Stimulated activated CD4-positive, alpha-beta T cell treated with anti-CD3 and anti-CD28 coated beads, Interleukin-2, amount 100 ng/mL, for 4 hours (primary cell): ENCODE measurements at regions not wholly inside any gene's neighbourhood (a gene's known extent, or its start where the extent isn't known, plus 50 kb on each side); places are given as distances from the start of the nearest gene placed in this dataset.
"Not testable (repeated sequence)": the region's sequence is repeated elsewhere in the genome, so short reads cannot be mapped to it uniquely, and the experiment has no call there.

Experiments used
- DNase-seq: peaks from one replicate; pipeline ENCODE4 v3.0.0-alpha.2; 2020; ENCODE audit warnings: low read depth

DNA sequence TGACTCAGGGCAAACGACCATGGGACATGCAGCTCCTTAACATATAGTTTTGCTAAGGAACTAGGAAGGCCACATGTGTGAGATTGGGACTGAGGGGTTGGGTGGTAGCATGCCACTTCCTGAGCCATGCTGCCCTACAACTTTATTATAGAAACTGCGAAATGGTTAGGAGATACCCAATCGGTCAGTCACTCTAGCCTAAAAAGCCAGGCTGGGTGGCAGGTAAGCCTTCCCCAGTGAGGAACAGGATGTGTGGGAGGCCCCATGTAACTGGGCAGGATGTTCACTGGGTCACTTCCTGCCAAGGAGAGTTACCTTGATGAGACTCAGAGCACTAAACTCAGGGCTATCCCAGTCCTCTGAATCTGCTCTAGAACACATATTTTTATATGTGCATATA is 123.5 kb downstream of the MAP3K7 start:
- DNase-seq, result no peak

DNA sequence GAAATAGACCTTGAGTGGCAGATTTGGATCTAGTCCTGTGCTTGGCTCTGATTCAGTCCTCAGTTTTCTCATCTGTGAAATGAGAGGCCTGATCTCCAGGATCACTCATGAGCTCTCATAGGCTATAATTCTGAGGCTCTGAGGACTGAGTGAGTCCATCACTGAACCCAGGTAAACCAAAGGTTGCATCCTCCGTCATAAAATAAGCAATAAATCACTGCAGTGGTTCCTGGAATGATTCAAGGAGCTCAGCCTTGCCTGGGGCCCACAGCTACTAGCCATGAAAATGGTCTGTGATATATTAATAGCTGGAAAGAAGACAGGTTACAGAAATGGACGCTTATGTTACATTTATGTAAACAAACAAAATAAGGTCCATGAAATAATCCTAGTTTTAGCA is 124.8 kb downstream of the MAP3K7 start:
- DNase-seq, result no peak

DNA sequence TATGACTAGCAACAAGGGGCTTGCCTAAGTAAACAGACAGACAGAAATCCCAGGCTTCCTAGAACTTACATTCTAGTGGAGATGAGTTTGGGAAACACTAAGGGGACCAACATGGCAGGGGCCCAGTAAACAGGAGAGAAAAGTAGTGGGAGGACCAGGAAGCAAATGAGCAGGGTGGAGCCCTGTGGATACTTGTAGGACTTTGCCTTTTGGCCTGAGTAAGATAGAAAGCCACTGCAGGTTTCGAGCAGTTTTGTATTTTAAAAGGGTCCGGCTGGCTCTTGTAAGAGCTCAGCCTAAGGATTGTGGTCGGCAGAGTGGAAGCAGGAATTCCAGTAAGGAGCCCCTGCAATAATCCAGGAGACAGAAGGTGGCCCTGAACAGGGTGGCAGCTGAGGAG is 125.5 kb downstream of the MAP3K7 start:
- DNase-seq, result no peak

DNA sequence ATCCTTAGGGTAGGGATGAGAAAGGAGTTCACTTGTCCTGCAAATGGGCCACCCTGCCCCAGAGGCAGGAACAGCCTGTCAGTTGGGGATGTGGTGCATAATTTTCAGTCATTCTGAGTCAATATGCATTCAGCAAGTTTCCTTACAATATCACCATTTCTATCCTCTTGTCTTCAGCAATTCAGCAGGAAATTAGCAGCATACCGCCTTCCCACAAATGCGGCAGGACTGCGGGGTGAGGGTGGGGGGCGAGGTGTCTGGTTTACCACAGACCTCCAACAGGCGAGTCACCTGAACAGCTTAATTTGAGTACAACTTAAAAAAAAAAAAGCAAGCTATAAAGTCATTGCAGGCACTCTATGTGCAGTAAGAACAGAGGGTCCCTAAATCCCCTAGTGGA is 126.8 kb downstream of the MAP3K7 start:
- no peak for DNase-seq

DNA sequence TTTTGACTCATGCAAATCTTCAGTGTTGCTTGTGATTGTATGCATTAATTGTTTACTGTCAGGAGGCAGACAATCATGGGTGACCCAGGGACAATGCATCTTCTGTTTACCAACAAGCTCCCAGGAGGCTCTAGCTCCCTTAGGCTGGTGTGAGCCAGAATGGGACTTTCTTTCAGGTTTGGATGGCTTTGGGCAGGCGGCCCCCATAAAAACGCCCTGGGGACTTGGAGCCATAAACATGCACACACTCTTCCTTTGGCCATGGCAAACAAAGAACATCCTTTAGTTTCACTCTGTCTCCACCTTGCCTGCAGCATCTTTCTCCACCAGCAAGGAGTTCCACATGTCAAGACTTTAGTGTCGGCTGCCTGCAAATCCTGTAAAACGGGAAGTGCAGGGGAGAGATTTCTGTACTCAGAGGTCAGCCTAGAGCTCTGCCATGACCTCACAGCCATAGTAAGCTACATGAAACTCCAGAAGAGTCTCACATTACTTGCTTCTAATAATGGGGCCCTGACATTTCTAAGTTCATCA is 127.6 kb downstream of the MAP3K7 start:
- DNase-seq, result no peak

DNA sequence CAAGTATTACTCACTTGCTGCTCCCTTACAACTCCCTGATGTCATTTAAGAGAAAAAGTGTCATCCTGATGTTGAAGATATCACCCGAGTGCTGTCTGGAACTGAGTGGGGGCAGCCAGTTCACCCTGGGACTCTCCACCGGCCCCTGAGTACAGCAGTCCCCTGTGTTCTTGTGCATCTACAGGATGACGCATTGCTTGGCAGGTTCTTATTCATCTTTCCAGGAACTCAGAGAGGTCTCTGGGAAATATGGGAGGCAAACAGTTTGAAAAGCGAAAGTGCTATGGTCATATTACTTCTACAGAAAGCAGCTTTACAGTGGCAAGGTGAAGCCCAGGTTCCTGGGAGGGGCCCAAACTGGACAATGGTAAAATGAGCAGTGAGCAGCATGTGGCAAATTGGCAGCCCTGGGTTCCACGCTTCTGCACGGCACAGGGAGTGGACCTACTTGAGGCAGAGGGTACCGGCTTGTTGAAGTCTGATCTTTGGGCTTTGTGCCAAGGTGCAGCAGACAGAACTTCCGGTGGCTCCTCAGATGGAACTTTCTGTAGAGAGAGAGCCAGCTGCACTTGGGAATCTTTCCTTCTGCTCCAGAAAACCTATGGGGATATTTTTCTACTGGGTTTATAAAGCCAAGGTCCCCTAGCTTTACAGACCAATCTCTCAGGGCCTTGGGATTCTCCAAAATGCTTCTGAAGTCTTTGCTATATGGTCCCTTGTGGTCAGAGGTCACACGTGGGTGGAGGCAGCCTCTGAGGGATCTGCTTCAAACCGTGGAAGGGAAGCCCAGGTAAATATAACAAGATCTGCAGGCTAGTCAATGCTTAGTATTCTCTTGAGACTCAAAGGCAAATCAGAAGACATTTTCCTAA is 128.3 kb downstream of the MAP3K7 start:
- DNase-seq, result peak; percentile 79

DNA sequence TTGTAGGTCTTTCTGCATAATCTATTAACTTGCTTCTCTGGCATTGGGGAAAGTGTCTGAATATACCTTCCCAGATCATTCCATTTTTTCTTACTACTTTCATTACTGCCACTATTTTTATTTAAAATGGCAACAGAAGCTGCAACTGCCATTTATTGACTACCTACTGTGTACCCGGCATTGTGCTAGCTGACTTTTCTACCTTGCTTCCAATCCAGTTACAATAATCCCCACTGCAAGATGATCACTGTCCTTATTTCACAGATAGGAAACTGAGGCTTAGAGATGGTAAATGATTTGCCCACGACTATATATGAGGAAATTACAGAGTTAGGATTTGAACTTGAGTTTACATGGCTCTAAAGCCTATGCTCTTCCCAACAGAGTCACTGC is 129.0 kb downstream of the MAP3K7 start:
- DNase-seq, result no peak

DNA sequence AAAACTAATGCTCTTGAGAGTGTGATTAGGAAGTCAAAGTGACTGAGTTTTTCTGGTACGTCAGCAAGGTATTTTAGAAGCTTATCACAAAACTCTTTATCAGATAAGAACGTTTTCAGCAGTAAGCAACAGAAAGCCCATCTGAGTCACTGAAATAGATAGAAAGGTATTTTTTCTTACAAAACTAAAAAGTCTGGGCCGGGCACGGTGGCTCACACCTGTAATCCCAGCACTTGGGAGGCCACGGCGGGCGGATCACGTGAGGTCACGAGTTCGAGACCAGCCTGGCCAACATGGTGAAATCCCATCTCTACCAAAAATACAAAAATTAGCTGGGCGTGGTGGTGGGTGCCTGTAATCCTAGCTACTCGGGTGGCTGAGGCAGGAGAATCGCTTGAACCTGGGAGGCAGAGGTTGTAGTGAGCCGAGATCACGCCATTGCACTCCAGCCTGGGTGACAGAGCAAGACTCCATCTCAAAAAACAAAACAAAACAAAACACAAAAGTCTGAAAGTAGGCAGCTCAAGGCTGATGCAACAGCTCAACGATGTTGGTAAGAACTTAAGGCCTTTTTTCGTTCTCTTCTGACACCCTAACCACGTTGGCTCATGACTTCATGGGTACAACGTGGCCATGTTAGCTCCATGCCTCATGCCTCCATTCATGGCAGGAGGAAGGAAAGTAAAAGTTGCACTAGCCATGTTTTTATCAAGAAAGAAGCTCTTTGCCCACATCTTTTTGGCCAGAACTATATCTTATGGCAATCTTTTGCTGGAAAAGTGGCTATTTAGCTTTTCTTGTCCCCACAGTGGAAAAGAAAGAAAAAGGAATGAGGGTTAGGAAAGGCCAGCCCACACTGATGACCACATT is 129.6 kb downstream of the MAP3K7 start:
- DNase-seq, result not testable (repeated sequence)

DNA sequence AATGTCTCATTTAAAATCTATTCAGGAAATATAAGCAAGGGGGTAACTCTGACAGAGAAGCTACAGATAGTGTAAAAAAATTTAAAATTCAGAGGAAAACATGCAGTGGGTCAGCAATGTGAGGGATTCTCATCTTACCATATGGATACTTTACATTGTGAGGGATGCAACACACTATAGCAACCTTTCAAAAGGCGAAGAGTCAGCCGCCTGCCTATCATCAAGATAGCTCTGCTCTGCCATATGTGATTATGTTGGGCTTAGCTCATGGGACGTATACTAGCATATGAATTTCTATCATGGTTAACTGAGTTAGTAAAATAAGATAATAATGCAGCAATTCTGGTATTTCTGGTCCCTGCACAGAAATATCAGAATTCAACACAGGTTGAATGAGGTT is 130.9 kb downstream of the MAP3K7 start:
- DNase-seq, result no peak

DNA sequence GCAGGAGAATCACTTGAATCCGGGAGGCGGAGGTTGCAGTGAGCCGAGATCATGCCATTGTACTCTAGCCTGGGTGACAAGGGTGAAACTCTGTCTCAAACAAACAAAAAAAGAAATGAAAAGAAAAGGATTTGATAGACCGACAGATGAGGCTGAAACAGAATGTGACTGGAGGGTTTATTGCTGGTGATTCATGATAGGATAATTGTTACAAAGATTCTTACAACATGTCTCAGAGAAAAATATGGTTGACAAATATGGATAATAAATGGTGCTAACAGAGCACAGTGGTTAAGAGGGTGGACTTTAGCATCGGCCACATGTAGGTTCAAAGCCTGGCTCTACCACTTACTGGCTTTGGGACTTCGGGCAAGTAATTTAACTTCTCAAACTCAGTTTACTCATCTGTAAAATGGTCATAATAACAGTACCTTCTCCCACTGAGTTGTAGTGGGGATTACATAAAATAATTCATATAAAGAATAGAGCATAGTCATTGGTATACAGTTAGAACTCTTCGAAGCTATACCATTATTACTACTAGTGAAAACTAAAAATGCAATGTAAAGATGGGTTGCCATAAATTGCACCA is 131.9 kb downstream of the MAP3K7 start:
- no peak for DNase-seq

DNA sequence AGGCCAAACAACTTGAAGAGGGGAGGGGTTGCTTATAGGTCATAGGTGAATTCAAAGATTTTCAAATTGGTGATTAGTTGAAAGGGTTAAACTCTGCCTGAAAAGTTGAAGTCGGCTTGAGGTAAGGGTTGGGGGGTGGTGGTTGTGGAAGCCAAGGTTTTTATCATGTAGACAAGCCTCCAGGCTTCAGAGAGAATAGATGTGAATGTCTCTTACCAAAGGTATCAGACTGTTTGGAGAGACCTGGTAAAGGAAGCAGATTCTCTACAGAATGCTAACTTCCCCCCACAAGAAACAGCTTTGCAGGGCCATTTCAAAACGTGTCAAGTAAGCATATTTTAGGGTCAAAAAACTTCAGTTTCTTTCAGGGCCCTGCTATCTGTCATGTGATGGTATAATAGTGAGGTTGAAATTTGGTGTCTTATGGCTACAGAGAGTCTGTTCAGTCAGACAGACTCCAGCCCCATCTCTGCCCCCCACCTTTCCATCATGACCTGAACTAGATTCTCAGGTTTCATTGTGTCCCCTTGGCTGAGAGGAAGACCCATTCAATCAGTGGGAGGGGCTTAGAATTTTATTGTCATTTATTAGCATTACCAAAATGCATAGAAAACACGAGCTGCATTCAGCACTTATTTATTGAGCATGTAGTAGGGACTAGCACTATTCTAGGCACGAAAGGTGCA is 136.5 kb downstream of the MAP3K7 start:
- no peak for DNase-seq

DNA sequence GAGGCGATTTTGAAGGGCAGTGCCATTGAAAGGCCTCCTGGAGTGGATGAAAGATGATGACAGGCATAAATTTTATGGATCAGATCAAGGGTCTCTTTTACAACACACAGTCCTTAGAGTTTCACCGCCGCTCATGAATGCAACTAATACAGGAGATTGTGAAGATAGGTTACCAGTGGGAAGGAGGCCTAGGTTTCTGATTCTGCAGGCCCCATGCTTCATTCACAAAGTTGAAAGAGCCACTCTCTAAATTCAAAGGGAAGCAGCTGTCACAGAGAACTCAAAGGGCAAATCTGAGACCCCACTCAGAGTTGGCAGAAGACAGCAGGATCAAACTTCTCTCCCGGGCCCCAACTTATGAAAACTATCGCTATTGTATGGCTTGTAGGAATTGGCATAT is 137.6 kb downstream of the MAP3K7 start:
- no peak for DNase-seq

DNA sequence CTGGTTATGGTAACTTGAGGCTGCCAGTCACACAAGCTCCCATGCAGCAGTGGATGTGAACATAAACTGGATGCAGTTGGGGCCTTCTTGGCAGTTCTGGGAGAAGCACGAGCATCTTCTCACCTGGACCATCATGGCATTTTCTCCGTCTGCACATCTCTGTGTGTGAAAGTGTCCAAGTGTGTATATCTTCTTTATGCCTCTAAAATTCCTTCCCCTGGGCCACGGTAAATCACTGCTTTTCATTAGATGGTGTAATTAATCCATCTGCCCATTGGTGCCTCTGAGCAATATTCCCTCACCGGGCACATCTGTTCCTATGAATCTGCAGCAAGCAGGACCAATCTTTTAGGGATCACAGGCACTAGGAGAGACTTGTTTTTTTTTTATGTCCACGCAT is 138.0 kb downstream of the MAP3K7 start:
- no peak for DNase-seq

DNA sequence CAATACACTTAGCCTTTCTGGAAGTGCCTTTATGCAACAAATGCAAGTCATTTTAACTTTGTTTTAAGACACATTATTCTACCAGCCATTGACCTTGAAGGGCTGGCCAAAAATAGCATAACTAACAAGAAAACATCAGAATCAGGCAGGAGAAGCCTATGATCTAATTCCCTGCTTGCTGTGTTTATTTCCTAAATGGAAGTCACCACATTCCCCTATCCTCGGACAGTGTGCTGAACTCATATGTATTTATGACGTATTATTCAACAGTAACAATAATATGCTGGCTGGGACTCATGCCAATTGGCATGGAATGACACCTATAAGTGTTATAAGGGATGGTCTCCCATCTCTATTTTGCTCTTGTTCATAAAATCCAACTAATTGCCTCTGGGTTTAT is 140.7 kb downstream of the MAP3K7 start:
- DNase-seq, result no peak

DNA sequence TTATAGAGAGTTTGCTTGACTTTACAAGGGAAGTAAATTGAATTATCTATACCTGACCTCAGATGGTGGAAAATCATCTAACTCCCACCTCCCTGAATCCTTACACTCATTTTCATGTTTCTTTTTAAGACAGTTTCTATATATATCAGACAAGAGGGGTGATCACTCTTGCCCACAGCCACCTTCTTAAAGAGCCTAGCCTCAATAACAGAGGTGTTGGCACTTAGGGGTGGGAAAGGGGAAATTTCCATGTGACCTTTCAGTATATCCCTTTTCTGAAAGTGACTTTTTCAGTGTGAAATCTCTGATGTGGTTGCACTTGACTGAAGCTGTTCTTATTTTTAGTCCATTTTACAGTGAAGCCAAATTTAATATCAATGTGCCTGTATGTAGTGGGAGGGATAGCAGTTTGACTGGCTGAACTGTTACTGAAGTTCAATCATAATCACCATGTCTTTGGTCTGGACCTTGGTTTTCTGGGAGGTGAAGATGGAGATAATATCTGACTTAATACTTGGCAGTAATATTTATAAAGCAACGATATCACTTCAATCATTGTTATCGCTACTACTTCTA is 141.3 kb downstream of the MAP3K7 start:
- no peak for DNase-seq

DNA sequence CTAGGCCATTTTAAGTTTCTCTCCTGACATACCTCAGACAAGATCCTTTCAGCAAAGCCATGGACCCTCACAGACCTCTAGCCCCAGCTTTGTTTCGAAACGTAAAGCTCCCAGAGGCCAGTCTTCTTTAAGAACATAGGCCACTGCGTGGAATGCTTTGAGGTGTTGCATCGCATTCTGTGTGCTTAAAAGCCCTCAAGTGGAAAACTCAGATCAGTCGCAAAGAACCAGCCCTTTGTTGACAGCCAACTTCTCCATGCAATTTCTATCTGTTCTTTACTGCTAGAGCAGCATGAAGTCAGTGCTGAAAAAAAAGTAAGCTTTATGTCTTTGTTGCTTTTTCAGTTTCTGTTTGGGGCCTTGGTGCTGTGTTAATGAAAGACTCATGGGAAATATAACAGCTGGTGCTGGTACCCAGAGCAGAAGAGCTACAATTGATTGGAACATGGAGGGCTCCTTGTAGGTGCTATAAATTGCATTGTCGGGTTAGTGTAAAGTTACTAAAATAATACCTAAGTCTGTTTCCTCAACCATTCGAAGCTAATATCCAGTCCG is 142.6 kb downstream of the MAP3K7 start:
- DNase-seq, result no peak

DNA sequence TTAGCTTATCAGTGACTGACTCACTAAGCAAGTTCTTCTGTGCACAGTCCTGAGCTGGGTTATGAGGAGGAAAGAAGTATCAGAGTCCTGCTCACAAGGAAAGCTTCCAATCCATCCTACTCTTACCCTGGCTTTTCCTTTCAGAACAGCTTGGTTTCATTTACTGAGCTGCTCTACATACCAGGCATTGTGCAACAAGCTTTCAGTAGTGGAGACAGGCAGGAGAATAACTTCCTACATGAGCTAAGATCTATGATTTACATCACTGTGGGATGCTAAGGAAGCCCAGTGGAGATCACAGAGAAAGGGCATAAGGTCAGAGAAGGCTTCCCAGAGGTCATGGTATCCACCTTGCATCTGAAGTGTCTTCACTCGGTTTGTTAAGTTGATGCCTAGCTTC is 144.5 kb downstream of the MAP3K7 start:
- no peak for DNase-seq

DNA sequence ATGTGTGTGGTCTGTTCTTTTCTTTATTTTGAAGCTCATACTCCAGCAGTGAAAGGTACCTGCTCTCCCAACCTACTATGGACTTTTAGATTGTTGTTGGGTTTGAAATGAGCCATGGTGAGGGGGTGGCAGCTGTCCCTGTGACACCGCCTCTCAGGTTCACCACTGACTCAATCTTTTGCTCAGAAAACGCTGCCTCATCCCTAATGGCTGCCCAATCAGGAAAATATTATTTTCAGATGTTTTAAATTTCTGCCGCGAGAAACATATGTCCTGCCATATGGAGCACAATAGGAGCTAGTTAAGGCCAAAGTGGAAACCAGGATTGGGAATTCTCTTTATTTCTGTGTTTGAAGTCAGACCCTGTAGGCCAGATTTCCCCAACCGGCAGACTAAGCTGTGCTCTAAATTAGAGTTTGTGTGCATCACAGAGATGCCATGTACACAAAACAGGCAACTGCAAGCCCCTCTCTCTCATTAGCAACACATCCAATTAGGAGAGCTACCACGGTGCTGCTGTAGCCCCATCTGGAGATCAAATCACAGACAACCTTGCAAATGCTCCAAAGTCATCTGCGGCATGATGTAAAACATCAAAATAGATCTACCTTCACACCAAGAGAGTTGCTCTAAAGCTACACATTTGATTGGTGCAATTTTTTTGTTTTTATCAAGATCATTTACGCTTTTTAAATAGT is 144.1 kb upstream of the BACH2 start:
- DNase-seq, result no peak

DNA sequence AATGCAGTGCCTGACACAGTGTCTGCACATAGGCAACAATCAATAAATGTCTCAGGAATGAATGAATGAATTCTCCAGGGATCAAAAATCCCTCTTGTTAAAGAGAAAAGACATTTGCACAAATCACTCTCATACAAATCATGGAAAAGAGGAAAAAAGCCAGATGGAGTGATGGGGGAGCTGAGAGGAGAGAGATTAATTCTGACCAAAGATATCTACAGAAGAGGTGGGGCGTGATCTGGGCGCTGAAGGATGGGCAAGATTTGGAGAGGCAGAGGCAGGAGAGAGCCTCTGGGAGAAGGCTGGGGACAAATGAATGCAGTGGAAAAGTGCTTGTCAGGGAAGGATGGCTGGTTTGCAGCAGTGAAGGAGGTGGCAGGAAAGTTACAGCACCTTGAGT is 142.9 kb upstream of the BACH2 start:
- DNase-seq, result no peak

DNA sequence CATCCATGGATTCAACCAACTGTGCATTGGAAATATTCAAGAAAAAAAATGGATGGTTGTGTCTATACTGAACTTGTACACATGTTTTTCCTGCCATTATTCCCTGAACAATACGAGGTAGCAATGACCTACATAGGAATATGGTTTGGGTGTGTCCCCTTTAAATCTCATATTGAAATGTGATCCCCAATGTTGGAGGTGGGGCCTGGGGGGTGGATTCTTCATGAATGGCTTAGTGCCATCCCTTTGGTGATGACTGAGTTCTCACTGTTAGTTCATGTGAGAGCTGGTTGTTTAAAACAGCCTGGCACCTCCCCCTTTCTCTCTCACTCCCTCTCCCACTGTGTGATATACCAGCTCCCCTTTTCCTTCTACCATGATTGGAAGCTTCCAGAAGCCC is 139.8 kb upstream of the BACH2 start:
- no peak for DNase-seq
